H1 (cell line): ENCODE measurements at regions not wholly inside any gene's neighbourhood (a gene's known extent, or its start where the extent isn't known, plus 50 kb on each side); places are given as distances from the start of the nearest gene placed in this dataset.

ENCODE experiments used
- CTCF ChIA-PET: fragments of 300-600 bp; sonication (Branson Sonifier 250); formaldehyde crosslinking; loops from one replicate; lab custom pipeline; 2021; ENCODE audit not compliant: partially characterized antibody; lab: Charles Lee
- POLR2A ChIA-PET: fragments of 300-600 bp; sonication (Branson Sonifier 250); formaldehyde crosslinking; loops from one replicate; lab custom pipeline; 2021; ENCODE audit warnings: inconsistent platforms; ENCODE audit not compliant: partially characterized antibody; lab: Charles Lee
- DNase-seq, 2 experiments: peaks; one replicate each; pipeline versions ENCODE4 v3.0.0 to v3.0.0-alpha.2; 2010 to 2022; ENCODE audit warnings: low spot score in 2 of 2, low read depth in 1 of 2, mixed read lengths in 1 of 2
- FAIRE-seq: peaks from 2 replicates; lab custom pipeline; 2011; peaks lifted over from hg19 to GRCh38; lab: Jason Lieb, UNC
- H2AFZ ChIP-seq: 2 replicates; pipeline ENCODE4 v1.8.1; 2012; ENCODE audit warnings: low read length, inconsistent platforms
- H2AK5ac ChIP-seq: 2 replicates; pipeline ENCODE4 v1.6.1; 2013; ENCODE audit warnings: low read depth, low read length
- H2BK120ac ChIP-seq: replicated peaks from 2 replicates; pipeline ENCODE3; 2013; ENCODE audit warnings: low read depth, low read length, inconsistent platforms
- H2BK12ac ChIP-seq: 2 replicates; pipeline ENCODE4 v1.6.1; 2013; ENCODE audit warnings: low read depth, low read length
- H2BK15ac ChIP-seq: 2 replicates; pipeline ENCODE4 v1.6.1; 2013; ENCODE audit warnings: low read length
- H2BK20ac ChIP-seq: 2 replicates; pipeline ENCODE4 v1.6.1; 2013; ENCODE audit warnings: low read length
- H2BK5ac ChIP-seq: 2 replicates; pipeline ENCODE4 v1.6.1; 2013; ENCODE audit warnings: low read depth, low read length
- H3K14ac ChIP-seq: 2 replicates; pipeline ENCODE4 v1.6.1; 2013; ENCODE audit warnings: inconsistent platforms; ENCODE audit not compliant: insufficient read length
- H3K18ac ChIP-seq: 2 replicates; pipeline ENCODE4 v1.6.1; 2013; ENCODE audit warnings: low read length; ENCODE audit errors: extremely low read depth
- H3K23ac ChIP-seq: 2 replicates; pipeline ENCODE4 v1.6.1; 2013; ENCODE audit warnings: inconsistent platforms; ENCODE audit not compliant: insufficient read length
- H3K23me2 ChIP-seq: 2 replicates; pipeline ENCODE4 v1.6.1; 2013; ENCODE audit warnings: low read depth, low read length
- H3K27ac ChIP-seq: 2 replicates; pipeline ENCODE4 v1.6.1; 2011; ENCODE audit warnings: low read depth, low read length, inconsistent platforms
- H3K27me3 ChIP-seq, 4 experiments: replicated peaks in 1 of 4; 1 replicate in 1 of 4; 2 replicates in 3 of 4; pipeline versions ENCODE4 v1.6.1 to v1.8.1; 2011 to 2013; ENCODE audit warnings: low read length in 3 of 4, mild to moderate bottlenecking in 3 of 4, inconsistent platforms in 2 of 4, mixed read lengths in 2 of 4, moderate library complexity in 1 of 4; ENCODE audit not compliant: control insufficient read depth in 3 of 4, insufficient read depth in 3 of 4; ENCODE audit errors: extremely low read depth in 1 of 4
- H3K36me3 ChIP-seq, 4 experiments: 2 replicates each; pipeline versions ENCODE4 v1.6.1 to v1.8.1; 2011 to 2013; ENCODE audit warnings: mild to moderate bottlenecking in 4 of 4, low read length in 3 of 4, moderate library complexity in 2 of 4, control low read depth in 1 of 4, inconsistent platforms in 1 of 4; ENCODE audit not compliant: insufficient read depth in 4 of 4, control insufficient read depth in 2 of 4
- H3K4ac ChIP-seq: replicated peaks from 2 replicates; pipeline ENCODE3; 2013; ENCODE audit warnings: low read length, low read depth, mixed read lengths, inconsistent platforms; ENCODE audit not compliant: insufficient read length
- H3K4me1 ChIP-seq, 4 experiments: replicated peaks in 1 of 4; 1 replicate in 1 of 4; 2 replicates in 3 of 4; pipeline versions ENCODE4 v1.6.1 to v1.8.1; 2011 to 2013; ENCODE audit warnings: low read length in 3 of 4, inconsistent platforms in 2 of 4, mixed read lengths in 1 of 4; ENCODE audit not compliant: insufficient read depth in 4 of 4, control insufficient read depth in 3 of 4
- H3K4me2 ChIP-seq, 2 experiments: 2 replicates each; pipeline versions ENCODE4 v1.6.1 to v1.8.1; 2011 to 2013; ENCODE audit warnings: low read depth in 2 of 2, low read length in 2 of 2, control low read depth in 1 of 2, inconsistent platforms in 1 of 2, mild to moderate bottlenecking in 1 of 2; ENCODE audit not compliant: insufficient read depth in 1 of 2
- H3K4me3 ChIP-seq, 4 experiments: fragments of 200-600, 300-600 bp in 1 of 4; sonication (generic), shearing (Covaris generic), sonication (Bioruptor Twin) in 1 of 4; 2 replicates each; pipeline versions ENCODE4 v1.5.1 to v1.8.1; 2011 to 2016; ENCODE audit warnings: low read length in 4 of 4, low read depth in 3 of 4, control low read depth in 2 of 4, inconsistent platforms in 2 of 4, mild to moderate bottlenecking in 2 of 4, mixed read lengths in 1 of 4, moderate library complexity in 1 of 4; ENCODE audit not compliant: insufficient read depth in 2 of 4; ENCODE audit errors: extremely low read depth in 1 of 4
- H3K56ac ChIP-seq: replicated peaks from 2 replicates; pipeline ENCODE3; 2013; ENCODE audit warnings: low read depth, mild to moderate bottlenecking, mixed read lengths, low read length, inconsistent platforms; ENCODE audit not compliant: insufficient read length
- H3K79me1 ChIP-seq: 2 replicates; pipeline ENCODE4 v1.6.1; 2013; ENCODE audit warnings: low read depth, low read length, control low read depth
- H3K79me2 ChIP-seq, 2 experiments: 2 replicates each; pipeline versions ENCODE4 v1.6.1 to v1.8.1; 2012 to 2013; ENCODE audit warnings: low read length in 2 of 2, mild to moderate bottlenecking in 2 of 2, inconsistent platforms in 1 of 2; ENCODE audit not compliant: insufficient read depth in 2 of 2, control insufficient read depth in 1 of 2
- H3K9ac ChIP-seq, 4 experiments: replicated peaks in 1 of 4; 1 replicate in 1 of 4; 2 replicates in 3 of 4; pipeline versions ENCODE4 v1.6.1 to v1.8.1; 2011 to 2013; ENCODE audit warnings: low read depth in 3 of 4, low read length in 3 of 4, control low read depth in 2 of 4, mild to moderate bottlenecking in 2 of 4, moderate library complexity in 2 of 4, inconsistent platforms in 1 of 4; ENCODE audit errors: extremely low read depth in 1 of 4
- H3K9me3 ChIP-seq, 2 experiments: 2 replicates each; pipeline versions ENCODE4 v1.6.1 to v1.8.1; 2012 to 2013; ENCODE audit warnings: mild to moderate bottlenecking in 2 of 2, moderate library complexity in 2 of 2, control low read depth in 1 of 2, inconsistent platforms in 1 of 2, low read depth in 1 of 2, low read length in 1 of 2, mixed read lengths in 1 of 2; ENCODE audit not compliant: insufficient read depth in 2 of 2
- H4K20me1 ChIP-seq, 2 experiments: replicated peaks in 1 of 2; 2 replicates each; pipeline versions ENCODE3 to v1.8.1; 2011 to 2013; ENCODE audit warnings: inconsistent platforms in 2 of 2, low read length in 2 of 2, mild to moderate bottlenecking in 1 of 2; ENCODE audit not compliant: insufficient read depth in 2 of 2, control insufficient read depth in 1 of 2
- H4K5ac ChIP-seq: 2 replicates; pipeline ENCODE4 v1.6.1; 2013; ENCODE audit warnings: low read length, low read depth, mixed read lengths, inconsistent platforms; ENCODE audit not compliant: insufficient read length
- H4K8ac ChIP-seq: 2 replicates; pipeline ENCODE4 v1.8.0; 2013; ENCODE audit warnings: mild to moderate bottlenecking, moderate library complexity, low read length, inconsistent platforms; ENCODE audit not compliant: insufficient read depth; ENCODE audit errors: extremely low read depth
- H4K91ac ChIP-seq: replicated peaks from 2 replicates; pipeline ENCODE3; 2013; ENCODE audit warnings: low read length, mixed read lengths, inconsistent platforms; ENCODE audit not compliant: insufficient read length
- ASH2L ChIP-seq: fragments of 200-600, 300-600 bp; sonication (generic); IDR thresholded peaks from one replicate; pipeline ENCODE4 v1.7.1; 2017; ENCODE audit warnings: low read length
- CBX5 ChIP-seq: fragments of 300-800, 300-1000 bp; sonication (generic); IDR thresholded peaks from 2 replicates; pipeline ENCODE4 v1.7.1; 2016; ENCODE audit warnings: antibody characterized with exemption, low read length, low read depth
- CBX8 ChIP-seq: fragments of 300-800, 300-1000 bp; sonication (generic); IDR thresholded peaks from 2 replicates; pipeline ENCODE4 v1.7.1; 2016; ENCODE audit warnings: low read depth, low read length, borderline replicate concordance
- CTBP2 ChIP-seq: IDR thresholded peaks from 2 replicates; pipeline ENCODE4 v1.7.0; 2011; ENCODE audit warnings: borderline replicate concordance, mild to moderate bottlenecking, moderate library complexity, mixed read lengths, low read length; ENCODE audit not compliant: insufficient read depth, insufficient read length
- EGR1 ChIP-seq: IDR thresholded peaks from 2 replicates; pipeline ENCODE4 v1.6.1; 2011; ENCODE audit warnings: low read depth, low read length, borderline replicate concordance
- EP300 ChIP-seq, 2 experiments: IDR thresholded peaks; 1 replicate in 1 of 2; 2 replicates in 1 of 2; pipeline ENCODE4 v1.6.1; 2011 to 2012; ENCODE audit warnings: low read depth in 2 of 2, low read length in 2 of 2, mild to moderate bottlenecking in 2 of 2, borderline replicate concordance in 1 of 2, inconsistent platforms in 1 of 2, moderate library complexity in 1 of 2
- KDM1A ChIP-seq: fragments of 200-600, 300-600 bp; sonication (generic); IDR thresholded peaks from 2 replicates; pipeline ENCODE4 v1.7.1; 2016; ENCODE audit warnings: mild to moderate bottlenecking, low read length, borderline replicate concordance
- RNF2 ChIP-seq: fragments of 200-900, 300-1000 bp; sonication (generic); IDR thresholded peaks from 2 replicates; pipeline ENCODE4 v1.7.1; 2016; ENCODE audit warnings: borderline replicate concordance, low read depth, mild to moderate bottlenecking, antibody characterized with exemption, low read length; ENCODE audit not compliant: poor library complexity, severe bottlenecking; ENCODE audit errors: missing control alignments
- RXRA ChIP-seq: IDR thresholded peaks from 2 replicates; pipeline ENCODE4 v1.6.1; 2011; ENCODE audit warnings: low read depth, mild to moderate bottlenecking, low read length, moderate library complexity; ENCODE audit not compliant: insufficient read depth
- SAP30 ChIP-seq: fragments of 300-600 bp; sonication (generic); IDR thresholded peaks from 2 replicates; pipeline ENCODE4 v1.7.1; 2012; ENCODE audit warnings: low read length, moderate library complexity, mild to moderate bottlenecking, inconsistent platforms; ENCODE audit not compliant: insufficient read depth, insufficient replicate concordance
- SIX5 ChIP-seq: IDR thresholded peaks from 2 replicates; pipeline ENCODE4 v1.6.1; 2011; ENCODE audit warnings: mild to moderate bottlenecking, low read depth, low read length
- SUZ12 ChIP-seq: fragments of 200-600 bp; sonication (generic); IDR thresholded peaks from 2 replicates; pipeline ENCODE4 v1.6.1; 2012; ENCODE audit warnings: mild to moderate bottlenecking, inconsistent platforms, low read length, moderate library complexity, mixed read lengths
- WGBS, 2 experiments: shearing (Covaris generic) in 1 of 2; methylation state at CpG; one replicate each; pipeline versions ENCODE4 v1.1.6 to v1.1.7; 2013 to 2015; ENCODE audit warnings: low lambda C conversion rate in 2 of 2, mixed read lengths in 2 of 2, inconsistent platforms in 1 of 2, low coverage in 1 of 2, missing lambda C conversion rate in 1 of 2; ENCODE audit not compliant: insufficient replicate concordance in 2 of 2, insufficient coverage in 1 of 2, insufficient read length in 1 of 2; ENCODE audit errors: extremely low coverage in 1 of 2, missing lambda C conversion rate in 1 of 2; 5-methylcytosine and 5-hydroxymethylcytosine counted together
- TF ChIP-seq, protein P1 (sequence below): IDR thresholded peaks from 2 replicates; pipeline ENCODE4 v1.6.1; 2012; ENCODE audit warnings: inconsistent platforms

DNA sequence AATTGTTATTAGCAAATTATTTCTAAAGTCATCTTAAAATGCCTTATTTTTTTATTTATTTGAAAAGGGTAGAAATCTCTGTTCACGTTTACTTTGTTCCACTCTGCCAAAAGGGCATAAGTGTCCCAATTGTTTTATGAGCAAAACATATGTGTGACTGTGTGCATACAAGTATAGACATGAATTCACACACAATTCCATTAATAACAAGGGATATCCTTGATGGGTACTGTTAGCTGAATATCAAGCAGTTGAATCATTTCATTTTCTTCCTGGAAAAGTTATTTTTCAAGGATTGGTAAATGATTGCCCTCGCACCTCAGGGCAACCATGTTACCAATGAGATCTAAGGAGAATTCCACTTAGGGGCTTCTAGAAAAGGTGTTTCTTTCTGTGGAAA lies 92.1 kb upstream of the TAF11L2 start:
- H2AFZ ChIP-seq: no peak overlapping the region
- H3K18ac ChIP-seq: no peak overlapping the region
- no peak overlapping the region for H3K23ac ChIP-seq
- peaks cover 7 to 18% (median 13%) of the 10 kb centered on the region in 4 experiments; a peak in 6 of 7 replicates for H3K4me1 ChIP-seq
- H3K14ac ChIP-seq: no peak overlapping the region
- no peak overlapping the region for H3K56ac ChIP-seq
- H4K5ac ChIP-seq: no peak overlapping the region
- ChIA-PET POLR2A (no interaction called here), CTCF (no interaction called here)
- 89% methylated on average over 2 of the region's 2 CpGs; no CpG with 5 or more reads in 1 of the 2 experiments for WGBS, 2 experiments
- H2BK12ac ChIP-seq: no peak overlapping the region
- H2BK20ac ChIP-seq: no peak overlapping the region
- H4K8ac ChIP-seq: no peak overlapping the region
- no peak overlapping the region for H4K91ac ChIP-seq
- no peak for DNase-seq
- FAIRE-seq: no peak
- H2BK120ac ChIP-seq: no peak overlapping the region
- peaks cover 6% of the 10 kb centered on the region for H3K23me2 ChIP-seq
- H2BK15ac ChIP-seq: no peak overlapping the region
- no peak overlapping the region for H3K9ac ChIP-seq
- no peak overlapping the region for H3K4me3 ChIP-seq
- no peaks in the 10 kb centered on the region for H3K36me3 ChIP-seq
- no peak overlapping the region for H2AK5ac ChIP-seq
- no peak overlapping the region for H3K4me2 ChIP-seq
- no peaks in the 10 kb centered on the region for H3K79me2 ChIP-seq
- H4K20me1 ChIP-seq: no peaks in the 10 kb centered on the region
- no peaks in the 10 kb centered on the region for H3K9me3 ChIP-seq
- no peak overlapping the region for H3K4ac ChIP-seq
- H3K27ac ChIP-seq: no peak overlapping the region
- H3K27me3 ChIP-seq: peaks cover 0 to 6% (median 1%) of the 10 kb centered on the region in 4 experiments; a peak in 4 of 7 replicates
- H3K79me1 ChIP-seq: no peaks in the 10 kb centered on the region
- H2BK5ac ChIP-seq: no peak overlapping the region
- TF ChIP-seq CBX8 (no peak), ASH2L (no peak), EGR1 (no peak), KDM1A (no peak), CBX5 (no peak), SIX5 (no peak), RXRA (no peak), SAP30 (no peak), SUZ12 (no peak), RNF2 (no peak), EP300 (IDR thresholded peaks at IDR 0.05; ENCODE audit: borderline replicate concordance in 1 of 2, low read depth in 2 of 2, low read length in 2 of 2) (no peak), CTBP2 (no peak)
- TF ChIP-seq, protein P1, sequence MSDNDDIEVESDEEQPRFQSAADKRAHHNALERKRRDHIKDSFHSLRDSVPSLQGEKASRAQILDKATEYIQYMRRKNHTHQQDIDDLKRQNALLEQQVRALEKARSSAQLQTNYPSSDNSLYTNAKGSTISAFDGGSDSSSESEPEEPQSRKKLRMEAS: no peak
